IMR-90 (cell line): ENCODE measurements at regions not wholly inside any gene's neighbourhood (a gene's known extent, or its start where the extent isn't known, plus 50 kb on each side); places are given as distances from the start of the nearest gene placed in this dataset.
A peak's percentile ranks its signal among the peaks of the same experiment; 100 is the strongest.

Experiments
- ATAC-seq: fragments of 200-7000 bp; cut with Tn5 transposase; 2 replicates; pipeline ENCODE4 v1.9.1; 2020; ENCODE audit warnings: low read depth, mild to moderate bottlenecking, moderate library complexity
- BruUV-seq: library from RNA; stranded (reverse); fragments of 400-500 nt; replicated peaks from 2 replicates; lab custom pipeline; 2021; lab: Mats Ljungman, UMichigan
- CTCF ChIA-PET: fragments of 300-600 bp; formaldehyde crosslinking; extraction: SDS; loops from one replicate; lab custom pipeline; 2021; ENCODE audit warnings: antibody characterized with exemption; lab: Yijun Ruan, JAX
- POLR2A ChIA-PET: fragments of 300-600 bp; sonication (Branson Sonifier 250); formaldehyde crosslinking; loops from one replicate; lab custom pipeline; 2022; ENCODE audit warnings: antibody characterized with exemption; ENCODE audit not compliant: unreplicated experiment; lab: Charles Lee
- DNase-seq: peaks from one replicate; pipeline ENCODE4 v3.0.0; 2013
- H2AFZ ChIP-seq: replicated peaks from 2 replicates; pipeline ENCODE3; 2013; ENCODE audit warnings: low read length, mild to moderate bottlenecking; ENCODE audit not compliant: poor library complexity
- H2AK5ac ChIP-seq: 2 replicates; pipeline ENCODE4 v1.6.1; 2013; ENCODE audit warnings: low read depth, low read length, inconsistent platforms
- H2AK9ac ChIP-seq: replicated peaks from 2 replicates; pipeline ENCODE3; 2013; ENCODE audit warnings: mild to moderate bottlenecking, low read depth, low read length, moderate library complexity; ENCODE audit not compliant: poor library complexity
- H2BK120ac ChIP-seq: 2 replicates; pipeline ENCODE4 v1.6.1; 2013; ENCODE audit warnings: low read depth, low read length, inconsistent platforms
- H2BK15ac ChIP-seq: 3 replicates; pipeline ENCODE4 v1.6.1; 2013; ENCODE audit warnings: low read depth, low read length, inconsistent platforms
- H2BK20ac ChIP-seq: 2 replicates; pipeline ENCODE4 v1.6.1; 2013; ENCODE audit warnings: low read depth, mild to moderate bottlenecking, inconsistent platforms, low read length, moderate library complexity
- H2BK5ac ChIP-seq: 2 replicates; pipeline ENCODE4 v1.6.1; 2013; ENCODE audit warnings: mild to moderate bottlenecking, low read depth, low read length, inconsistent platforms; ENCODE audit not compliant: poor library complexity, severe bottlenecking
- H3K14ac ChIP-seq: replicated peaks from 2 replicates; pipeline ENCODE4 v1.6.1; 2013; ENCODE audit warnings: low read depth, low read length, inconsistent platforms
- H3K18ac ChIP-seq: 2 replicates; pipeline ENCODE4 v1.6.1; 2013; ENCODE audit warnings: low read depth, low read length, control low read depth
- H3K23ac ChIP-seq: 2 replicates; pipeline ENCODE4 v1.6.1; 2013; ENCODE audit warnings: low read depth, low read length, inconsistent platforms
- H3K27ac ChIP-seq: 2 replicates; pipeline ENCODE4 v1.5.1; 2013; ENCODE audit warnings: mild to moderate bottlenecking, control low read depth, low read length; ENCODE audit not compliant: insufficient read depth
- H3K27me3 ChIP-seq: 2 replicates; pipeline ENCODE4 v1.6.1; 2013; ENCODE audit warnings: low read length; ENCODE audit not compliant: control insufficient read depth, insufficient read depth
- H3K36me3 ChIP-seq: 2 replicates; pipeline ENCODE4 v1.6.1; 2013; ENCODE audit warnings: low read length, mixed read lengths; ENCODE audit not compliant: control insufficient read depth, insufficient read depth
- H3K4ac ChIP-seq: 2 replicates; pipeline ENCODE4 v1.6.1; 2013; ENCODE audit warnings: low read depth, low read length, inconsistent platforms
- H3K4me1 ChIP-seq: 2 replicates; pipeline ENCODE4 v1.6.1; 2013; ENCODE audit warnings: low read length, mixed read lengths; ENCODE audit not compliant: control insufficient read depth, insufficient read depth
- H3K4me2 ChIP-seq: 2 replicates; pipeline ENCODE4 v1.6.1; 2013; ENCODE audit warnings: low read depth, mild to moderate bottlenecking, control low read depth, low read length, moderate library complexity
- H3K4me3 ChIP-seq: 2 replicates; pipeline ENCODE4 v1.5.1; 2013; ENCODE audit warnings: low read depth, mild to moderate bottlenecking, control low read depth, low read length, moderate library complexity; ENCODE audit not compliant: insufficient read depth
- H3K56ac ChIP-seq: 2 replicates; pipeline ENCODE4 v1.6.1; 2013; ENCODE audit warnings: low read length, inconsistent platforms; ENCODE audit not compliant: insufficient read depth; ENCODE audit errors: extremely low read depth
- H3K79me1 ChIP-seq, 2 experiments: 2 replicates each; pipeline ENCODE4 v1.6.1; 2013; ENCODE audit warnings: low read length in 2 of 2, inconsistent platforms in 1 of 2, low read depth in 1 of 2
- H3K9ac ChIP-seq: 2 replicates; pipeline ENCODE4 v1.6.1; 2013; ENCODE audit warnings: low read depth, low read length, control low read depth
- H3K9me1 ChIP-seq: 2 replicates; pipeline ENCODE4 v1.6.1; 2013; ENCODE audit warnings: low read length, inconsistent platforms; ENCODE audit not compliant: insufficient read depth
- H3K9me3 ChIP-seq: 2 replicates; pipeline ENCODE4 v1.6.1; 2013; ENCODE audit warnings: low read length; ENCODE audit not compliant: control insufficient read depth, insufficient read depth
- H4K20me1 ChIP-seq: 2 replicates; pipeline ENCODE4 v1.6.1; 2013; ENCODE audit warnings: low read length, inconsistent platforms; ENCODE audit not compliant: insufficient read depth
- H4K5ac ChIP-seq: 2 replicates; pipeline ENCODE4 v1.6.1; 2013; ENCODE audit warnings: mild to moderate bottlenecking, low read depth, low read length, control low read depth
- H4K8ac ChIP-seq, 2 experiments: 2 replicates each; pipeline ENCODE4 v1.6.1; 2013; ENCODE audit warnings: low read depth in 2 of 2, low read length in 2 of 2, control low read depth in 1 of 2, inconsistent platforms in 1 of 2
- H4K91ac ChIP-seq: 2 replicates; pipeline ENCODE4 v1.6.1; 2013; ENCODE audit warnings: low read depth, low read length, inconsistent platforms; ENCODE audit not compliant: insufficient read depth
- BHLHE40 ChIP-seq: fragments of 150-350 bp; IDR thresholded peaks from 2 replicates; pipeline ENCODE4 v1.6.1; 2016; ENCODE audit warnings: mild to moderate bottlenecking, low read depth, low read length
- CEBPB ChIP-seq: IDR thresholded peaks from 2 replicates; pipeline ENCODE4 v1.6.1; 2012; ENCODE audit warnings: low read depth, low read length, improper control_type of control experiment
- CHD1 ChIP-seq: IDR thresholded peaks from 2 replicates; pipeline ENCODE4 v1.6.1; 2012; ENCODE audit warnings: low read depth, low read length, improper control_type of control experiment
- FOS ChIP-seq: fragments of 150-350 bp; IDR thresholded peaks from 2 replicates; pipeline ENCODE4 v1.6.1; 2016; ENCODE audit warnings: low read depth, low read length
- MAFK ChIP-seq: IDR thresholded peaks from 2 replicates; pipeline ENCODE4 v1.6.1; 2012; ENCODE audit warnings: low read depth, low read length, improper control_type of control experiment
- MAZ ChIP-seq: IDR thresholded peaks from 2 replicates; pipeline ENCODE4 v1.6.1; 2012; ENCODE audit warnings: low read depth, mild to moderate bottlenecking, low read length, improper control_type of control experiment, moderate library complexity, borderline replicate concordance
- MXI1 ChIP-seq: IDR thresholded peaks from 2 replicates; pipeline ENCODE4 v1.6.1; 2012; ENCODE audit warnings: low read depth, mild to moderate bottlenecking, low read length, moderate library complexity, borderline replicate concordance
- NFE2L2 ChIP-seq: fragments of 150-350 bp; IDR thresholded peaks from 2 replicates; pipeline ENCODE4 v1.6.1; 2016; ENCODE audit warnings: low read depth, mild to moderate bottlenecking, low read length
- POLR2A ChIP-seq: IDR thresholded peaks from 2 replicates; pipeline ENCODE4 v1.6.1; 2012; ENCODE audit warnings: mild to moderate bottlenecking, low read depth, low read length
- RAD21 ChIP-seq: IDR thresholded peaks from 2 replicates; pipeline ENCODE4 v1.6.1; 2012; ENCODE audit warnings: low read length, improper control_type of control experiment
- RCOR1 ChIP-seq: IDR thresholded peaks from 2 replicates; pipeline ENCODE4 v1.6.1; 2012; ENCODE audit warnings: mild to moderate bottlenecking, low read length, improper control_type of control experiment; ENCODE audit not compliant: insufficient replicate concordance
- RFX5 ChIP-seq: IDR thresholded peaks from 2 replicates; pipeline ENCODE4 v1.8.0; 2012; ENCODE audit warnings: low read depth, mild to moderate bottlenecking, low read length, moderate library complexity
- SMC3 ChIP-seq: fragments of 150-350 bp; IDR thresholded peaks from 2 replicates; pipeline ENCODE4 v1.6.1; 2016; ENCODE audit warnings: low read depth, mild to moderate bottlenecking, antibody characterized with exemption, low read length, moderate library complexity
- WGBS, 2 experiments: methylation state at CpG; one replicate each; pipeline versions ENCODE4 v1.1.5 to v1.1.7; 2013; ENCODE audit warnings: missing lambda C conversion rate in 2 of 2; ENCODE audit not compliant: insufficient read length in 1 of 2; ENCODE audit errors: extremely low coverage in 2 of 2; 5-methylcytosine and 5-hydroxymethylcytosine counted together
- dilution Hi-C: fragments of 300-500 bp; cut with HindIII; formaldehyde crosslinking; loops from one replicate; pipeline ENCODE4 v1.14.3; 2018; ENCODE audit warnings: low sequenced_read_pairs; ENCODE audit not compliant: unreplicated experiment
- in situ Hi-C: fragments of 300-500 bp; cut with MboI; formaldehyde crosslinking; loops from 3 replicates; pipeline ENCODE4 v1.14.3; 2019; ENCODE audit warnings: low sequenced_read_pairs, inconsistent platforms, mixed read lengths
- intact Hi-C: fragments of 100-400 bp; cut with micrococcal nuclease; formaldehyde crosslinking; loops from 2 replicates; pipeline ENCODE4 v1.10.0; 2022
- TF ChIP-seq, protein P1 (sequence below): fragments of 150-350 bp; IDR thresholded peaks from 2 replicates; pipeline ENCODE4 v1.6.1; 2016; ENCODE audit warnings: low read depth, mild to moderate bottlenecking, low read length, moderate library complexity, borderline replicate concordance
- TF ChIP-seq, protein P2 (sequence below): conservative IDR thresholded peaks from 2 replicates; pipeline ENCODE4 v1.5.1; 2012; ENCODE audit warnings: mild to moderate bottlenecking, low read depth, low read length, improper control_type of control experiment
- TF ChIP-seq, protein P3 (sequence below): fragments of 150-350 bp; IDR thresholded peaks from 2 replicates; pipeline ENCODE4 v1.6.1; 2017; ENCODE audit warnings: mild to moderate bottlenecking, antibody characterized with exemption, low read length, low read depth

DNA sequence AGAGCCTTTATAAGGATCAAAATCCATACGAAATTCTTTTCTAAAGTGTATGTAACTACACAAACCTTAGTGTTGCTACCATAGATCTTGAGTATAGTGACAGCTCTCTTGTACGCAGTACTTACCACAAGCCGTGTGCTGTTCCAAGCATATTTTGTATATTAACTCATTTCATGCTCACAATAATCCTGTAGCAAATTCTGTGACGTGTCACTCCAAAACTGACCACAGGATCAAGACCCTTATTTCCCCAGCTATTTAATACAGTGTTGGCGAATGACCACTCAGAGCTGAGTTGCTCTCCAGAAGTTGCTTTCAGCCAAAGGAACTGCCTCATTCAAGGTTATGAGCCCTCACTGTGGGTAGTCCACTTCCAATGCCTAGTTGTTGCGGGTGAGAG is 169.8 kb downstream of the BTG1 start:
- Histone ChIP-seq H2BK15ac (peak overlapping the region; percentile 48; the same call in 1 of the 3 replicates), H2BK120ac (peak overlapping the region; percentile 42)
- CTCF ChIA-PET = no interaction called here

More for the DNA sequence above, 169.8 kb downstream of the BTG1 start:
- H3K4ac ChIP-seq = peak overlapping the region; percentile 70
- H4K5ac ChIP-seq = peak overlapping the region; percentile 44
- no peak overlapping the region for H3K56ac ChIP-seq
- H3K4me1 ChIP-seq = peaks cover 7% of the 10 kb centered on the region
- no peaks in the 10 kb centered on the region for H3K9me3 ChIP-seq
- TF ChIP-seq, protein P1, sequence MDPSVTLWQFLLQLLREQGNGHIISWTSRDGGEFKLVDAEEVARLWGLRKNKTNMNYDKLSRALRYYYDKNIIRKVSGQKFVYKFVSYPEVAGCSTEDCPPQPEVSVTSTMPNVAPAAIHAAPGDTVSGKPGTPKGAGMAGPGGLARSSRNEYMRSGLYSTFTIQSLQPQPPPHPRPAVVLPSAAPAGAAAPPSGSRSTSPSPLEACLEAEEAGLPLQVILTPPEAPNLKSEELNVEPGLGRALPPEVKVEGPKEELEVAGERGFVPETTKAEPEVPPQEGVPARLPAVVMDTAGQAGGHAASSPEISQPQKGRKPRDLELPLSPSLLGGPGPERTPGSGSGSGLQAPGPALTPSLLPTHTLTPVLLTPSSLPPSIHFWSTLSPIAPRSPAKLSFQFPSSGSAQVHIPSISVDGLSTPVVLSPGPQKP = no peak
- TF ChIP-seq, protein P2, sequence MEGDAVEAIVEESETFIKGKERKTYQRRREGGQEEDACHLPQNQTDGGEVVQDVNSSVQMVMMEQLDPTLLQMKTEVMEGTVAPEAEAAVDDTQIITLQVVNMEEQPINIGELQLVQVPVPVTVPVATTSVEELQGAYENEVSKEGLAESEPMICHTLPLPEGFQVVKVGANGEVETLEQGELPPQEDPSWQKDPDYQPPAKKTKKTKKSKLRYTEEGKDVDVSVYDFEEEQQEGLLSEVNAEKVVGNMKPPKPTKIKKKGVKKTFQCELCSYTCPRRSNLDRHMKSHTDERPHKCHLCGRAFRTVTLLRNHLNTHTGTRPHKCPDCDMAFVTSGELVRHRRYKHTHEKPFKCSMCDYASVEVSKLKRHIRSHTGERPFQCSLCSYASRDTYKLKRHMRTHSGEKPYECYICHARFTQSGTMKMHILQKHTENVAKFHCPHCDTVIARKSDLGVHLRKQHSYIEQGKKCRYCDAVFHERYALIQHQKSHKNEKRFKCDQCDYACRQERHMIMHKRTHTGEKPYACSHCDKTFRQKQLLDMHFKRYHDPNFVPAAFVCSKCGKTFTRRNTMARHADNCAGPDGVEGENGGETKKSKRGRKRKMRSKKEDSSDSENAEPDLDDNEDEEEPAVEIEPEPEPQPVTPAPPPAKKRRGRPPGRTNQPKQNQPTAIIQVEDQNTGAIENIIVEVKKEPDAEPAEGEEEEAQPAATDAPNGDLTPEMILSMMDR = no peak
- TF ChIP-seq MAFK (no peak), NFE2L2 (no peak), CEBPB (no peak), POLR2A (no peak), RFX5 (no peak), BHLHE40 (no peak), SMC3 (no peak), MXI1 (no peak), MAZ (no peak), RAD21 (no peak), FOS (no peak), CHD1 (no peak), RCOR1 (no peak)
- TF ChIP-seq, protein P3, sequence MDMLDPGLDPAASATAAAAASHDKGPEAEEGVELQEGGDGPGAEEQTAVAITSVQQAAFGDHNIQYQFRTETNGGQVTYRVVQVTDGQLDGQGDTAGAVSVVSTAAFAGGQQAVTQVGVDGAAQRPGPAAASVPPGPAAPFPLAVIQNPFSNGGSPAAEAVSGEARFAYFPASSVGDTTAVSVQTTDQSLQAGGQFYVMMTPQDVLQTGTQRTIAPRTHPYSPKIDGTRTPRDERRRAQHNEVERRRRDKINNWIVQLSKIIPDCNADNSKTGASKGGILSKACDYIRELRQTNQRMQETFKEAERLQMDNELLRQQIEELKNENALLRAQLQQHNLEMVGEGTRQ = no peak
- in situ Hi-C loops (no loop called here), intact Hi-C loops (no loop called here), dilution Hi-C loops (no loop called here)
- H3K79me1 ChIP-seq = no peaks in the 10 kb centered on the region
- no peaks in the 10 kb centered on the region for H3K36me3 ChIP-seq
- no peak overlapping the region for H3K14ac ChIP-seq
- no peak overlapping the region for H3K4me3 ChIP-seq
- peak overlapping the region; percentile 74 for H3K18ac ChIP-seq
- H4K20me1 ChIP-seq = no peaks in the 10 kb centered on the region
- H3K9ac ChIP-seq = no peak overlapping the region
- H3K23ac ChIP-seq = no peak overlapping the region
- H3K27me3 ChIP-seq = no peaks in the 10 kb centered on the region
- H3K4me2 ChIP-seq = no peak overlapping the region
- H2AK5ac ChIP-seq = no peak overlapping the region
- H3K27ac ChIP-seq = no peak overlapping the region
- peaks cover 3% of the 10 kb centered on the region; the same call in 1 of the 2 replicates for H3K9me1 ChIP-seq
- peak overlapping the region; percentile 48; the same call in 1 of the 2 replicates for H2BK20ac ChIP-seq
- H2AK9ac ChIP-seq = no peak overlapping the region
- ATAC-seq = no peak
- no peak overlapping the region for H2AFZ ChIP-seq
- peak overlapping the region; percentile 11; the same call in 1 of the 2 replicates for H4K91ac ChIP-seq
- WGBS, 2 experiments = 100% methylated on average over 1 of the region's 6 CpGs; no CpG with 5 or more reads in 1 of the 2 experiments
- peak overlapping the region; percentile 5 for H2BK5ac ChIP-seq
- no peak overlapping the region for H4K8ac ChIP-seq
- BruUV-seq = no TSS peak
- POLR2A ChIA-PET = no interaction called here
- DNase-seq = peak; percentile 75
